Upper lobe of left lung (tissue), 6 donors: ENCODE measurements at regions not wholly inside any gene's neighbourhood (a gene's known extent, or its start where the extent isn't known, plus 50 kb on each side); places are given as distances from the start of the nearest gene placed in this dataset.

Experiments used
- ATAC-seq, 2 donors: fragments of 200-7000 bp; cut with Tn5 transposase; one replicate each; pipeline ENCODE4 v1.9.1; 2022; ENCODE audit warnings: mild to moderate bottlenecking in 2 of 2, moderate library complexity in 2 of 2; ENCODE audit not compliant: low FRiP score in 2 of 2
- DNase-seq, 2 donors: peaks; one replicate each; pipeline ENCODE4 v3.0.0-alpha.2; 2019 to 2020
- H3K27ac ChIP-seq, 4 donors: fragments of 200-600 bp; sonication (generic); one replicate each; pipeline ENCODE4 v1.5.1; 2016 to 2019
- H3K27me3 ChIP-seq, 4 donors: fragments of 200-600 bp; sonication (generic); one replicate each; pipeline ENCODE4 v1.5.1; 2017 to 2019
- H3K36me3 ChIP-seq, 4 donors: fragments of 200-600 bp; sonication (generic); one replicate each; pipeline ENCODE4 v1.5.1; 2016 to 2019
- H3K4me1 ChIP-seq, 4 donors: fragments of 200-600 bp; sonication (generic); one replicate each; pipeline ENCODE4 v1.5.1; 2018 to 2019
- H3K4me3 ChIP-seq, 4 donors: fragments of 200-600 bp; sonication (generic); one replicate each; pipeline ENCODE4 v1.5.1; 2017 to 2019; ENCODE audit warnings: mild to moderate bottlenecking in 2 of 4, moderate library complexity in 1 of 4
- H3K9me3 ChIP-seq, 4 donors: fragments of 200-600 bp; sonication (generic); one replicate each; pipeline ENCODE4 v1.5.1; 2018 to 2019
- EP300 ChIP-seq, 4 donors: sonication (generic); formaldehyde crosslinking; IDR thresholded peaks; one replicate each; pipeline ENCODE4 v1.5.1; 2017; ENCODE audit warnings: antibody characterized with exemption in 4 of 4, control low read depth in 2 of 4
- POLR2A ChIP-seq, 4 donors: fragments of 450-650 bp; IDR thresholded peaks; one replicate each; pipeline ENCODE4 v1.5.1; 2016 to 2017; ENCODE audit warnings: antibody characterized with exemption in 4 of 4, mild to moderate bottlenecking in 2 of 4
- POLR2AphosphoS5 ChIP-seq, 2 donors: sonication (generic); formaldehyde crosslinking; IDR thresholded peaks; one replicate each; pipeline ENCODE4 v1.5.1; 2017; ENCODE audit warnings: antibody characterized with exemption in 2 of 2
- WGBS, 2 donors: methylation state at CpG; one replicate each; pipeline ENCODE4 v1.1.5; 2017 to 2018; 5-methylcytosine and 5-hydroxymethylcytosine counted together
- TF ChIP-seq, protein P1 (sequence below), 6 experiments: fragments of 450-650 bp in 4 of 6; fragments of 200-600 bp in 2 of 6; sonication (generic) in 2 of 6; IDR thresholded peaks; one replicate each; pipeline ENCODE4 v1.5.1; 2016 to 2019; ENCODE audit warnings: antibody characterized with exemption in 6 of 6
- donor health status: DM: no; HTN: no; CAD: no; lungs with moderate emphysema.
- donor health status: DM: no; HTN: yes; CAD: no; lungs with severe emphysema.

DNA sequence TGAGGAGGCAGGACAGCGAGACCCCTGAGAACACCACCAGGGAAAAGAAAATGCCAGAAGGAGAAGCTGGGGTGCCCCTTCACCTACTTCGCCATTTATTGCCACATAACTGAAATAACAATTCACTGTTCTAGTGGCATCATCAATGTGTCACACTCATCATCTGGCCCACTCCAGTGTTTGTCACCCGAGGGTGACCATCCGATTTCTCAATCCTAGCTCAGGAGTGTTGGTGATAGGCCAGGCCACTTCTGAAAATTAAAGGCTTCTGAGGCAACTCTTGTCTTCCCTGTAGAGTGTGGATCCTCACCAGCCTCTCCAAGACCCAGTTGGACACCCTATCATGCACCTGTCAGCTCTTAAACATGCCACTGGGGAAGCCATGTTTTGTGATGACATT, 62.9 kb upstream of the BZW1 start:
- no peak for ATAC-seq
- Histone ChIP-seq H3K27ac (no peak overlapping the region), H3K27me3 (no peaks in the 10 kb centered on the region), H3K36me3 (no peaks in the 10 kb centered on the region), H3K4me1 (no peaks in the 10 kb centered on the region), H3K4me3 (no peak overlapping the region), H3K9me3 (no peaks in the 10 kb centered on the region)
- TF ChIP-seq, protein P1, sequence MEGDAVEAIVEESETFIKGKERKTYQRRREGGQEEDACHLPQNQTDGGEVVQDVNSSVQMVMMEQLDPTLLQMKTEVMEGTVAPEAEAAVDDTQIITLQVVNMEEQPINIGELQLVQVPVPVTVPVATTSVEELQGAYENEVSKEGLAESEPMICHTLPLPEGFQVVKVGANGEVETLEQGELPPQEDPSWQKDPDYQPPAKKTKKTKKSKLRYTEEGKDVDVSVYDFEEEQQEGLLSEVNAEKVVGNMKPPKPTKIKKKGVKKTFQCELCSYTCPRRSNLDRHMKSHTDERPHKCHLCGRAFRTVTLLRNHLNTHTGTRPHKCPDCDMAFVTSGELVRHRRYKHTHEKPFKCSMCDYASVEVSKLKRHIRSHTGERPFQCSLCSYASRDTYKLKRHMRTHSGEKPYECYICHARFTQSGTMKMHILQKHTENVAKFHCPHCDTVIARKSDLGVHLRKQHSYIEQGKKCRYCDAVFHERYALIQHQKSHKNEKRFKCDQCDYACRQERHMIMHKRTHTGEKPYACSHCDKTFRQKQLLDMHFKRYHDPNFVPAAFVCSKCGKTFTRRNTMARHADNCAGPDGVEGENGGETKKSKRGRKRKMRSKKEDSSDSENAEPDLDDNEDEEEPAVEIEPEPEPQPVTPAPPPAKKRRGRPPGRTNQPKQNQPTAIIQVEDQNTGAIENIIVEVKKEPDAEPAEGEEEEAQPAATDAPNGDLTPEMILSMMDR (IDR thresholded peaks at IDR 0.05), result no peak
- TF ChIP-seq EP300 (IDR thresholded peaks at IDR 0.05) (no peak), POLR2A (IDR thresholded peaks at IDR 0.05) (no peak), POLR2AphosphoS5 (IDR thresholded peaks at IDR 0.05) (no peak)
- DNase-seq, result no peak
- 80 to 88% methylated on average over 4 of the region's 4 CpGs for WGBS, 2 donors

DNA sequence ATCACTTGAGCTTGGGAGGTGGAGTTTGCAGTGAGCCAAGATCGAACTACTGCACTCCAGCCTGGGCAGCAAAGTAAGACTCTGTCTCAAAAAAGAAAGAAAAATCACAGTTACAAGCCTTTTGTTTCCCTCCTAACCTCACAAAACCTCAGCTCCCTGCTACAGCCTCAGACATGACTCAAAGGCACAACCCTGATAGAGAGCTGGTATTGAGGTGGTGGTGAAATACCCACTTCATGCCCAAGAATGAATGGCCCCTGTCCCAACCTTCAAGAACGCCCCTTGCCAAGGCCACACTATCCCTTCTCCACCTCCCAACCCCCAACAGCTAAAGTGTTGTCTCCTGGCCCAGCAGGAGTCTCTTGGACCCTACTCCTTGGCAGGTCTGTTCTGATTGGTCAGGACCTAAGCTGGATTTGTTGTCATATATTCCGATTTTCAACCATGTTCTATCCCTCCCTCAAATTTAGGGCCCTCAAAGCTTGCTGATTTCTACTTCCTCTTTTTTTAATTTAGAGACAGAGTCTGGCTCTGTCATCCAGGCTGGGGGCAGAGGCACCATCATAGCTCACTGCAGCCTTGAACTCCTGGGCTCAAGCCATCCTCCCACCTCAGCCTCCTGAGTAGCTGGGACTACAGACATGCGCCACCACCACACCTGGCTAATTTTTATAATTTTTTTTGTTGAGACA, 61.9 kb upstream of the BZW1 start:
- H3K9me3 ChIP-seq, result no peaks in the 10 kb centered on the region
- H3K36me3 ChIP-seq, result no peaks in the 10 kb centered on the region
- TF ChIP-seq POLR2AphosphoS5 (IDR thresholded peaks at IDR 0.05), result no peak
- H3K27me3 ChIP-seq, result no peaks in the 10 kb centered on the region
- no peak overlapping the region for H3K4me3 ChIP-seq
- ATAC-seq (no peak), DNase-seq (no peak)
- H3K27ac ChIP-seq, result no peak overlapping the region
- WGBS, 2 donors, result 90 to 97% methylated on average over 4 of the region's 4 CpGs
- no peaks in the 10 kb centered on the region for H3K4me1 ChIP-seq

DNA sequence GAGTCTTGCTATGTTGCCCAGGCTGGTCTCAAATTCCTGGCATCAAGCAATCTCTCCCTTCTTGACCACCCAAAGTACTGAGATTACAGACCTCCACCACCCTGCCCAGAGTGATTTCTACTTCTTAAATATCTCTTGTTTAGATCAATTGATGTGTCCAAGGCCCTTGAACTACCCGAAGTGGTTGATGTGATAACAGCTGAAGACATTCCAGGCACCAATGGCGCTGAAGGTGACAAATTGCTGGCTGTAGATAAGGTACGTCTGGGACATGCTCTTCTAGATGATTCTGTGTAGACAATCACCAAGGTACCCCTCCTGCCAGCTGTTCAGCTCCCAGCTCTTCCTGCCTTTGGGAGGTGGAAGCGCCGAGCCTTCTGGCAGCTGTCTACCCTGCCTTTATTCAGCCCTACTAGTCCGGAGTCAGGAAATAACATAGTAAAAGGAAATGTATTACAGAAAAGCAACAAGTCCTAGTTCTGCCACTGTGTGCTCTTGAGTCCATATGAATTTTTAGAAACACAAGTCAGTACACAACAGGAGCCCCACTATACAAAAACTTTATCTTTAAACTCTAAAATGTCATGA, 61.3 kb upstream of the BZW1 start:
- DNase-seq, result no peak
- Histone ChIP-seq H3K4me3 (no peak overlapping the region), H3K27me3 (no peaks in the 10 kb centered on the region), H3K9me3 (no peaks in the 10 kb centered on the region), H3K27ac (no peak overlapping the region), H3K4me1 (no peaks in the 10 kb centered on the region), H3K36me3 (no peaks in the 10 kb centered on the region)
- ATAC-seq, result no peak
- WGBS, 2 donors, result 72 to 77% methylated on average over 6 of the region's 6 CpGs
- TF ChIP-seq, protein P1 (IDR thresholded peaks at IDR 0.05), result no peak
- TF ChIP-seq EP300 (IDR thresholded peaks at IDR 0.05) (no peak), POLR2AphosphoS5 (IDR thresholded peaks at IDR 0.05) (no peak), POLR2A (IDR thresholded peaks at IDR 0.05) (no peak)

DNA sequence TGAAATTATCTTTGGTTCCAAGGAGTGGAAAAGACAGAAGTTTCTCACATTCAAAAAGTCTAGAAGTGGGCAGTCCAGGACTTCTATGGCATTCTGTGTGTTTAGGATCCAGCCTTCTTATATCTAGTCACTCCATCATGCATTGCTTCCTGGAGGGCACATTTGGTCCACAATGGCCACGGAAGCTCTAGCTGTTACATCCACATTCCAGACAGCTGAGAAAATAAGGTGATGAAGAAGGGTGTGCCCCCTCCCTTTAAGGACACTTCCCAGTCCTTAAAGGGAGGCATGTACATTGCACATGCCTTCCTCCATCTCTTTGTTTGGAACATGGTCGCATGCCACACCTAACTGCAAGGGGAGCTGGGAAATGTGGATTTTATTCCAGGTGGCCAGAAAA, 59.9 kb upstream of the BZW1 start:
- Histone ChIP-seq H3K27ac (no peak overlapping the region), H3K27me3 (no peaks in the 10 kb centered on the region), H3K36me3 (no peaks in the 10 kb centered on the region), H3K4me1 (no peaks in the 10 kb centered on the region), H3K4me3 (no peak overlapping the region), H3K9me3 (no peaks in the 10 kb centered on the region)
- ATAC-seq, result no peak
- no peak for DNase-seq
- TF ChIP-seq POLR2AphosphoS5 (IDR thresholded peaks at IDR 0.05), result no peak
- no peak for TF ChIP-seq POLR2A (IDR thresholded peaks at IDR 0.05)
- no peak for TF ChIP-seq EP300 (IDR thresholded peaks at IDR 0.05)
- TF ChIP-seq, protein P1 (IDR thresholded peaks at IDR 0.05), result no peak
- 67 to 68% methylated on average over 2 of the region's 2 CpGs for WGBS, 2 donors

DNA sequence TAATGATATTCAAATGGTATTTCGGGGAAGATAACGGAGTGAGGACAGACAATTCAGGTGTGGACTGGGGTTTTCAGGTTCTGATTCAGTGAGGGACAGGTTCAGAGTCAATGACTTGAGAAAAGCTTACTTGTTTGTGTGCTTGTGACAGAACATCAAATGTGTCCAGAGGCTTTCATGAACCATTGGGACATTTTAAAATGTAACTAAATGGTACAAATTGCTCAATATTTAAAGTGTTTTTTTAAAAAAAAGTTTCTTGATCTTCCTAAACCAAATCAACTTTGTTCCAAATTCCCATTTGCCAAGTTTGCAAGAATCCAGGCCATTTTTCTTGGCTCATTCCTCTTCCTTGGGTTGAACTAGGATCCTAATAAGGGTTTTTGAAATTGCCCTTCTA, 59.4 kb upstream of the BZW1 start:
- DNase-seq, result no peak

More for the DNA sequence above, 59.4 kb upstream of the BZW1 start:
- peaks cover 0 to 3% (median 0%) of the 10 kb centered on the region in 4 donors for H3K4me1 ChIP-seq
- ATAC-seq, result no peak
- no peak overlapping the region for H3K27ac ChIP-seq
- no peaks in the 10 kb centered on the region for H3K36me3 ChIP-seq
- 98 to 100% methylated on average over 2 of the region's 2 CpGs for WGBS, 2 donors
- H3K4me3 ChIP-seq, result no peak overlapping the region
- no peaks in the 10 kb centered on the region for H3K27me3 ChIP-seq
- H3K9me3 ChIP-seq, result no peaks in the 10 kb centered on the region
- TF ChIP-seq POLR2AphosphoS5 (IDR thresholded peaks at IDR 0.05) (no peak), POLR2A (IDR thresholded peaks at IDR 0.05) (no peak), EP300 (IDR thresholded peaks at IDR 0.05) (no peak)
- TF ChIP-seq, protein P1 (IDR thresholded peaks at IDR 0.05), result no peak
